Suprapubic skin (tissue), 4 donors: ENCODE measurements at regions not wholly inside any gene's neighbourhood (a gene's known extent, or its start where the extent isn't known, plus 50 kb on each side); places are given as distances from the start of the nearest gene placed in this dataset.

Source experiments
- EP300 ChIP-seq: sonication (generic); formaldehyde crosslinking; IDR thresholded peaks from one replicate; pipeline ENCODE4 v1.6.1; 2017; ENCODE audit warnings: antibody characterized with exemption
- POLR2AphosphoS5 ChIP-seq, 3 donors: sonication (generic); formaldehyde crosslinking; IDR thresholded peaks; one replicate each; pipeline ENCODE4 v1.6.1; 2017; ENCODE audit warnings: antibody characterized with exemption in 3 of 3
- TF ChIP-seq, protein P1 (sequence below), 2 donors: fragments of 200-600 bp in 1 of 2; fragments of 450-650 bp in 1 of 2; sonication (generic) in 1 of 2; IDR thresholded peaks; one replicate each; pipeline ENCODE4 v1.5.1; 2016 to 2019; ENCODE audit warnings: antibody characterized with exemption in 2 of 2, mild to moderate bottlenecking in 1 of 2, moderate library complexity in 1 of 2

DNA sequence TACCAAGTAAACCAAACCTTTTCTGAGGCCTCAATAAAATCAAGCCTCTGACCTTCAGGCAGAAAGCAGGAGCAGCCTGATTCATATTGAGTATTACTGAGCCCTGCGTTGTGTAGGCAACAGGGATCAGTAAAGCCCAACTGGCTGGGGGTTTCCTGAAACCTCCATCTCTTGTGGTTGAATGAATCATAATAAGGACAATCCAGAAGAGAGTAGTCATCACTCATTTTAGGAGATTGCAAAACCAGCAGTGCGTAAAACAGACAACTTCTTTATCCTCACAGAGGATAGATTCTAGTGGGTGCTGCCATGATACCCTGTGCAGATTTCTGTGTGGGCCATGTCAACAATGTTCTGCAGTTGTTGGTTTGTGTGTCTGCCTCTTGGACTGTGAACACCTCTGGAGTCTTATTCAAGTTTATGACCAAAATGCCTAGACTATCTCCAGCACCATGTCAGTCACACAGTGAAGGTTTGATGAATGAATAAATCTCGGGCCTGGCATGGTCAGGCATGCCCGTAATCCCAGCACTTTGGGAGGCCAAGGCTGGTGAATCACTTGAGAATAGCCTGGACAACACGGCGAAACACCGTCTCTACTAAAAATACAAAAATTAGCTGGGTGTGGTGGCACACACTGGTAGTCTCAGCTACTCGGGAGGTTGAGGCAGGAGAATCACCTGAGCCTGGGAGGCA lies 51.8 kb upstream of the RAB27B start:
- TF ChIP-seq, protein P1, sequence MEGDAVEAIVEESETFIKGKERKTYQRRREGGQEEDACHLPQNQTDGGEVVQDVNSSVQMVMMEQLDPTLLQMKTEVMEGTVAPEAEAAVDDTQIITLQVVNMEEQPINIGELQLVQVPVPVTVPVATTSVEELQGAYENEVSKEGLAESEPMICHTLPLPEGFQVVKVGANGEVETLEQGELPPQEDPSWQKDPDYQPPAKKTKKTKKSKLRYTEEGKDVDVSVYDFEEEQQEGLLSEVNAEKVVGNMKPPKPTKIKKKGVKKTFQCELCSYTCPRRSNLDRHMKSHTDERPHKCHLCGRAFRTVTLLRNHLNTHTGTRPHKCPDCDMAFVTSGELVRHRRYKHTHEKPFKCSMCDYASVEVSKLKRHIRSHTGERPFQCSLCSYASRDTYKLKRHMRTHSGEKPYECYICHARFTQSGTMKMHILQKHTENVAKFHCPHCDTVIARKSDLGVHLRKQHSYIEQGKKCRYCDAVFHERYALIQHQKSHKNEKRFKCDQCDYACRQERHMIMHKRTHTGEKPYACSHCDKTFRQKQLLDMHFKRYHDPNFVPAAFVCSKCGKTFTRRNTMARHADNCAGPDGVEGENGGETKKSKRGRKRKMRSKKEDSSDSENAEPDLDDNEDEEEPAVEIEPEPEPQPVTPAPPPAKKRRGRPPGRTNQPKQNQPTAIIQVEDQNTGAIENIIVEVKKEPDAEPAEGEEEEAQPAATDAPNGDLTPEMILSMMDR (IDR thresholded peaks at IDR 0.05) = no peak
- no peak for TF ChIP-seq EP300
- TF ChIP-seq POLR2AphosphoS5 (IDR thresholded peaks at IDR 0.05) = no peak
